Sigmoid colon (tissue), 4 donors: ENCODE measurements at regions not wholly inside any gene's neighbourhood (a gene's known extent, or its start where the extent isn't known, plus 50 kb on each side); places are given as distances from the start of the nearest gene placed in this dataset.

ENCODE experiments used
- CTCF ChIP-seq, 4 experiments: fragments of 450-650 bp in 3 of 4; fragments of 200-600 bp in 1 of 4; IDR thresholded peaks; one replicate each; pipeline ENCODE4 v1.5.1; 2016 to 2019; ENCODE audit warnings: antibody characterized with exemption in 4 of 4, mild to moderate bottlenecking in 3 of 4, moderate library complexity in 2 of 4
- EP300 ChIP-seq, 4 donors: sonication (generic); formaldehyde crosslinking; IDR thresholded peaks; one replicate each; pipeline ENCODE4 v1.6.1; 2017; ENCODE audit warnings: antibody characterized with exemption in 4 of 4

GRCh38 chrX:122512561-122513072 lies 671.5 kb upstream of the GRIA3 start:
- TF ChIP-seq EP300 (IDR thresholded peaks at IDR 0.05), result no peak
- no peak for TF ChIP-seq CTCF (IDR thresholded peaks at IDR 0.05)
